CD1c-positive myeloid dendritic cell (primary cell): ENCODE measurements at regions not wholly inside any gene's neighbourhood (a gene's known extent, or its start where the extent isn't known, plus 50 kb on each side); places are given as distances from the start of the nearest gene placed in this dataset.

ENCODE experiments used
- DNase-seq: peaks from one replicate; pipeline ENCODE4 v3.0.0-alpha.2; 2016; ENCODE audit errors: extremely low spot score

GRCh38 chr11:92790926-92791616, 178.4 kb upstream of the MTNR1B start:
- DNase-seq = no peak

GRCh38 chr11:92791886-92792285, 177.6 kb upstream of the MTNR1B start:
- DNase-seq = no peak

- no peak for DNase-seq
These were observed 176.3 kb upstream of the MTNR1B start for GRCh38 chr11:92793189-92793588.

- DNase-seq = no peak
These were observed 174.7 kb upstream of the MTNR1B start for GRCh38 chr11:92794783-92795182.

GRCh38 chr11:92796744-92797143, 172.7 kb upstream of the MTNR1B start:
- no peak for DNase-seq

- no peak for DNase-seq
These were observed 171.6 kb upstream of the MTNR1B start for GRCh38 chr11:92797874-92798273.

- no peak for DNase-seq
These were observed 167.8 kb upstream of the MTNR1B start for GRCh38 chr11:92801685-92802084.

- DNase-seq = no peak
These were observed 166.8 kb upstream of the MTNR1B start for GRCh38 chr11:92802644-92803043.

- no peak for DNase-seq
These were observed 166.1 kb upstream of the MTNR1B start for GRCh38 chr11:92803391-92803790.

GRCh38 chr11:92804388-92804966, 165.0 kb upstream of the MTNR1B start:
- no peak for DNase-seq

- DNase-seq = no peak
These were observed 161.4 kb upstream of the MTNR1B start for GRCh38 chr11:92808022-92808421.

GRCh38 chr11:92810423-92811064, 158.9 kb upstream of the MTNR1B start:
- DNase-seq = no peak

- DNase-seq = peak; percentile 36
These were observed 158.1 kb upstream of the MTNR1B start for GRCh38 chr11:92811341-92811740.

GRCh38 chr11:92812841-92813240, 156.6 kb upstream of the MTNR1B start:
- DNase-seq = no peak

- DNase-seq = no peak
These were observed 149.6 kb upstream of the MTNR1B start for GRCh38 chr11:92819830-92820229.

- no peak for DNase-seq
These were observed 148.6 kb upstream of the MTNR1B start for GRCh38 chr11:92820860-92821259.

- DNase-seq = no peak
These were observed 147.0 kb upstream of the MTNR1B start for GRCh38 chr11:92822410-92822809.

GRCh38 chr11:92826136-92826535, 143.3 kb upstream of the MTNR1B start:
- no peak for DNase-seq

GRCh38 chr11:92826603-92827002, 142.8 kb upstream of the MTNR1B start:
- no peak for DNase-seq

- DNase-seq = no peak
These were observed 142.3 kb upstream of the MTNR1B start for GRCh38 chr11:92827132-92827531.

- no peak for DNase-seq
These were observed 140.9 kb upstream of the MTNR1B start for GRCh38 chr11:92828556-92828955.

GRCh38 chr11:92829121-92829520, 140.3 kb upstream of the MTNR1B start:
- no peak for DNase-seq

- no peak for DNase-seq
These were observed 139.8 kb upstream of the MTNR1B start for GRCh38 chr11:92829671-92830070.
